ENCODE measurements at regions not wholly inside any gene's neighbourhood (a gene's known extent, or its start where the extent isn't known, plus 50 kb on each side); places are given as distances from the start of the nearest gene placed in this dataset.
"Not testable (repeated sequence)": the region's sequence is repeated elsewhere in the genome, so short reads cannot be mapped to it uniquely, and the experiment has no call there.

DNA sequence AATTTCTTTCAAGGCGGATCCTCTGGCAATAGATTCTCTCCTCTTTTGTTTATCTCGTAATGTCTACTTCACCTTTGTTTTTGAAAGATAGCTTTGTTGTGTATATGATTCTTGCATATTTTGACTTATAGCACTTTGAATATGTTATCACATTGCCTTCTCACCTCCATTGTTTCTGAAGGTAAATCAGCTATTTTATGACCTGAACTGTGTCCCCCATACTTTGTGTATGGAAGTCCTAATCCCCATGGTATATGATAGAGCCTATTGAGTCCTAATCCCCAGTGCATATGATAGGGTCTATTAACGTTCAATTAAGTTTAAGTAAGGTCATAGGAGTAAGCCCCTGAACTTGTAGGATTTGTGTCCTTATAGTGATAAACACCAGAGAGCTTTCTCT is 910.2 kb upstream of the NUDT12 start:
- no peak for DNase-seq

DNA sequence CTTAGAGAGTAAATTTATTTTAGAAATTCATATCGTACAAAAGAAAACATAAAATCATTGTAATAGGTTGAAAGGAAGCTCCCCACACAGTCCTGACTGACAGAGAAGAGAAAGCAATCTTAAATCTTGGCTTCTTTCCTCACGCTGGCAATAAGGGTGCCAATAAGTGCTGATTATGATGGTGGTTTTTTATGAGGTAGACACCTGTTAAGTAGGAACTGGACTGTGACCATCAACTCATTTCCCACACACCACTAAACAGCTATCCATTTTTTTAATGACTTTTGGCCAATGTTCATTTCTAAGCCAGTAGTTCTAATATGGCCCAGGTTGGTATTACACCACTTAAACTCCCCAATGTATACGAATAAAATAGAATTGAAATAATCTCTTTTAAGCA is 893.5 kb upstream of the NUDT12 start:
- DNase-seq, result peak; percentile 2

- no peak for DNase-seq
Observed at GRCh38 chr5:104452550-104452949, 890.0 kb upstream of the NUDT12 start.

DNA sequence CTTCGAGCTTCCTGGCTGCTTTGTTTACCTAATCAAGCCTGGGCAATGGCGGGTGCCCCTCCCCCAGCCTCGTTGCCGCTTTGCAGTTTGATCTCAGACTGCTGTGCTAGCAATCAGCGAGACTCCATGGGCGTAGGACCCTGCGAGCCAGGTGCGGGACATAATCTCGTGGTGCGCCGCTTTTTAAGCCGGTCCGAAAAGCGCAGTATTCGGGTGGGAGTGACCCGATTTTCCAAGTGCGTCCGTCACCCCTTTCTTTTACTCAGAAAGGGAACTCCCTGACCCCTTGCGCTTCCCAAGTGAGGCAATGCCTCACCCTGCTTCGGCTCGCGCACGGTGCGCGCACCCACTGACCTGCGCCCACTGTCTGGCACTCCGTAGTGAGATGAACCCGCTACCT is 889.3 kb upstream of the NUDT12 start:
- DNase-seq, result not testable (repeated sequence)

- DNase-seq, result no peak
Observed at GRCh38 chr5:104444656-104445055, 882.1 kb upstream of the NUDT12 start.

- no peak for DNase-seq
Observed at GRCh38 chr5:104443706-104444105, 881.1 kb upstream of the NUDT12 start.

DNA sequence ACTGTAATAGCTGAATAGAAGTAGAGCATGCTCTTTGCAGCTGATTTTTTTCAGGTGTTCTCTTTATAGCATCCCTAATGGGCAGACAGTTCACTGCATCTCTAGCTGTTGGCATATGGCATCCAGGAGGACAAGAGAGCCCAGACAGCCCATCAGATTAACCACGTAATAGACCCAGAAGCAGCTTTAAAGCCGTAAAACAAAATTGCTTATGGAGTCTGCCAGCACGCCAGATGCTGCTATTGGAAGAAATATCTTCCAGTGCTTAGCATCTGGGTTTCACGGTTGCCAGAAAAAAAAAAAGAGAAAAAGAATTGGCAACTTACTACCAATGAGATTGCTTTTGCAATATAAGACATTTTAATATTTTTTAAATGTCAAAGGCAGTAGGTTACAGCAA is 869.4 kb upstream of the NUDT12 start:
- DNase-seq, result no peak

GRCh38 chr5:104431002-104431620 is 868.5 kb upstream of the NUDT12 start:
- DNase-seq, result no peak

DNA sequence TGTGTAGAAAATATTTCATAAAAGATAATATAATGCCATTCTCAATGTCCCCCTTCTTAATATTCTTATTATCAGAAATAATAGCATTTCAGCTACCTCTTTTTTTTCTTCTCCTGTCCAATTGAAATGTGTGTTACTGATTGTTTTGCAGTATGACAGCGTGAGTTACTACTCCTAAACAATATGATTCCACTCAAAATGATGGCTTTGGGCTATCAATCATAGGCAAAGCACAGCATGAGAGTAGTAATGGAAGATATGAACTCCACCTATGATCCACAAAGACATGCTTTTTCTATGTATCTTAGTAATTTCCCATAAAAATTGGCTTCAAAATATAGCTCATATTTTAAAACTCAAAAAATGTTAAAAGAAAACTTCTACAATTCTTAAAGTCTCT is 867.3 kb upstream of the NUDT12 start:
- DNase-seq, result no peak

GRCh38 chr5:104421431-104421830 is 858.8 kb upstream of the NUDT12 start:
- no peak for DNase-seq

DNA sequence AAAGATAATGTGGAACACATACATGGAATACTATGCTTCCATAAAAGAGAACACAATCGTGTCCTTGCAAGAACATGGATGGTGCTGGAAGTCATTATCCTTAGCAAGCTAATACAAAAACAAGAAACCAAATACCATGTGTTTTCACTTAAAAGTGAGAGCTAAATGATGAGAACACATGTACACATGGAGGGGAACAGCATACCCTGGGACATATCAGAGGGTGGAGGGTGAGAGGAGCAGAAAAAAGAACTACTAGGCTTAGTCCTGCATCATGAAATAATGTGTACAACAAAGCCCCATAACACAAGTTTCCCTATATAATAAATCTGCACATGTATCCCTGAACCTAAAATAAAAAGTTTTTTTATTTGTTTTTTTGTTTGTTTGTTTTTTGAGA is 855.5 kb upstream of the NUDT12 start:
- no peak for DNase-seq

GRCh38 chr5:104412649-104413240 is 850.2 kb upstream of the NUDT12 start:
- peak; percentile 0 for DNase-seq

DNA sequence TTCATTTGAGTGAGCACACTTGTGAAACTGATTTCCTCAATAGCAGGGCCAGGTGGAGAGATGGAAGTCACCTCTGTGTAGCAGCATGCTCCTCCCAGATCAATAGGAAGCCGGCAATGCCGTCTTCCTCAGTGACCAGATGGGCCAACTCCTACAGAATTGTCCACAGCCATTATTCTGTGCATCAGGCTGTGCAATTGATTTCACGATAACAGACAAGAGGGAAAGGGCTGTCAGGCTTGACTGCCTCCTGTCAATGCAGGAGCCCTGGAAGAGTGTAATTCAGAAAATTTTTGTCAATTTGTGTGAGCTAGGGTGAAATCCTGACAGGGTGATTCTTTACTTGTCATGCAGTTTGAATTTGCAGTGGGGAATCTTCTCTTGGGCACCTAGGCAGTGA is 838.4 kb upstream of the NUDT12 start:
- DNase-seq, result peak; percentile 16

DNA sequence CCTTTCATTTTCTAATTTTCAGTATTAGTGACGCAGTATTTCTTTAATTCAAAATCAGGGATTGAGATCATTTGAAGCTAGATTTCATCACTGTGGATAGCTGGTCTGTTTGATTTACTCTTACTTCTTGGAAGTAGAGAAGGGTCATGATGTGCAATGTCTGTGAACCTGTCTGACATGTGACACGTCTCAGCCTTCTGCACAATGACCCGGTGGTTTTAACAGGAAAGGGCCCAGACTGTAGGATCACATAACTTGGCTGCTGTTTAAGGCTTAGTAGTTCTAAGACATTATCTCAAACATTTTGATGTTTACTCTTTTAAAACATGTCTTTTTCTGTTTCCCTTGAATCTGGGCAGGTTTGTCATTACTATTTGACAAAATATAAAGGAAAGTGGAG is 823.3 kb upstream of the NUDT12 start:
- DNase-seq, result no peak

GRCh38 chr5:104375345-104375744 is 812.8 kb upstream of the NUDT12 start:
- no peak for DNase-seq

- no peak for DNase-seq
Observed at GRCh38 chr5:104372796-104373195, 810.2 kb upstream of the NUDT12 start.

DNA sequence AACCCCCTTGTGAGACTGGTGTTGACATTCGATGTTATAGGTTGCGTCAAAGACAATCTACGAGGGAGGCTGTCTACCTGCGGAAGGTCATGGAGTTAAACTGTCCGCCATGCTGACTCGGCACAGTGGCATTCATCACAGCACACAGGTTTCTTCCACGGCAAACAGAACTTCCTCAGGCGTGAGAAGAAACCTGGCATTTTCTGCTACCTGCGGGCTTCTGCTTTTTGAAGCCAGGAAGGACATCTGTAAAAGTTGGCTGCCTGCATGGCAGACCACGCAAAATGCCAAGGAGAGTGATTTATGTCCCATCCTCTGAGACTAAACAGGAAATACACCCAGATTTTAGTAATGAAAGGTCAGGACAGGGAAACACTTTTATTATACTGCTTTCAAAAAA is 809.8 kb upstream of the NUDT12 start:
- DNase-seq, result no peak

GRCh38 chr5:104370523-104370922 is 807.9 kb upstream of the NUDT12 start:
- DNase-seq, result no peak

DNA sequence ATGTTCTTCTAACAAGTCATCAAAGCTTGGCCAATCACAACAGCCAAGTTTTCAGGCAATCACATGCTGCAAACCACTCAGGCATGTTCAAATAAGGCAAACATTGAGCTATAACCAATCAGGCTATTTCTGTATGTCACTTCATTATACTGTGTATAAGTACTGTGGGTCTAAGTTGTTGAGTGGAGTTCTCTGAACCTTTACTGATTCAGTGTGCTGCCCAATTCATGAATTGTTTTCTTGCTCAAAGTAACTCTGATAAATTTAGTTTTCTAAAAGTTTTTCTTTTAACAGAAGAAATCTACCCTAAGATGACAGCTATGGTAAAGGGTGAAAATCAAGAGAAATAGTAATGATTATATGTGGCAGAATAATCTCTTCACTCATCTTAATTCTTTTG is 805.4 kb upstream of the NUDT12 start:
- DNase-seq, result no peak

DNA sequence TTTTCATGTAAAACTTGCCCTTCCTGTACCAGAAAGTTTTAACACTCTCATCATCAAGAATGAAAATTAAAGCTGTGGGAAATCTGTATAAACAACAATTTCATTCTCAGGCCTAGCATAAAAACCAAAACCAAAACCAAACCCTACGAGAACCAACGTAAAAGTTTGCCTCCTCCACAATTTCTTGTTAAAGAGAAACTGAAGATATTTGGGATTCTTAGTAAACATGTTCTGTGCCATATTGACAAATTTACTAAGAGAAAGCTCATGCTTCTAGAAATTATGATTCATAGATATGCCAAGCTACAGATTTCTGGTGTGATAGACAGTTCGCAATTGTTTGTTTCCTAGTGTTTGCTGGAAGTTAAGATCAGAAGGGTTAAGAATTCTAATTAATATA is 801.0 kb upstream of the NUDT12 start:
- DNase-seq, result no peak

GRCh38 chr5:104361932-104362331 is 799.3 kb upstream of the NUDT12 start:
- no peak for DNase-seq

GRCh38 chr5:104355350-104355749 is 792.8 kb upstream of the NUDT12 start:
- no peak for DNase-seq

- DNase-seq, result no peak
Observed at GRCh38 chr5:104353371-104353770, 790.8 kb upstream of the NUDT12 start.

DNA sequence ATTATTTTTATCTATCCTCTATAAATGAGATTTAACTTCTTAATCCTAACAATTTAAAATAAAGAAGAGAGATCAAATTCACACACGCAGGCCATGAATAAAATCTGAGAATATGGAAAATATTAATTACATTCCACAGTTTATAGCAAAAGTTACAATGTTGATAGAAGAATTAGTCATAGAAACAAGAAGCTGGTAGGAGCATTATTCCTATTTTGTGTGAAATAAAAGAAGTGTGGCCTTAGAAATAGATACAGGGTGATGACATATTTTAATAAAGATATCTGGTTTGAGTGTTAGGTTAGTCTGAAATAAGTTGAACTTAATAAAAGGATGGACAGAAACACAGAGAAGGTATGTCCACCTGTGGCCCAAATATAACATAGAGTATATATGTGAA is 790.4 kb upstream of the NUDT12 start:
- no peak for DNase-seq

DNA sequence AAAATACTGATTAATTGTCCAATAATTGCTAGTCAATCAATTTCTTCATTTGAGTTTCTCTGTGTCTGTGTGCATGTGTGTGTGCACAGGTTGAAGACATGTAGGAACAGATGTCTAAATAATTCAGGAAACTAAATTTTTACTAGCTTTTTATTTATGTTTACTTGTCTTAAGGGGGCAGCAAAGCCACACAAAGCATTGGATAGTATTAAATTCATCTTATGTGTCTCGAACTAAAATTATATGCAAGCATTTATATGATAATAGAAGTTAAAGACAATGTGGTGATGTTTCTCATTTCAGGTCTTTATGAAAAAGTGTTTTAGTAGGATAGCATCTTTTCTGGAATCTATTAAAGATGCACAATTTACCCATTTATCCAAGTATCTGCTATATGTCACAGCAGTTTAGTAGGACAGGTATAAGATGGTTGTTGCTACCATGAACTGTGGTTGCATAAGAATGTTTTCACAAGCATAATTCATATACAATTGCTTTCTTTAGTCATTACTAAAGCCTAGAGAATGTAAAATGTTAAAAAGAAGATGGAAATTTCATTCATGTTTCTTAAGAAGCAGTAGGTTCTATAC is 784.6 kb upstream of the NUDT12 start:
- DNase-seq, result peak; percentile 5
